ENCODE measurements at regions not wholly inside any gene's neighbourhood (a gene's known extent, or its start where the extent isn't known, plus 50 kb on each side); places are given as distances from the start of the nearest gene placed in this dataset.

- H3K9me3 ChIP-seq (ENCODE audit: control insufficient read depth in 4 of 4, low read length in 3 of 4), result no peaks in the 10 kb centered on the region
- no peak overlapping the region for H3K4me3 ChIP-seq (ENCODE audit: low read depth in 1 of 3, low read length in 3 of 3)
- DNase-seq (ENCODE audit: low spot score), result no peak
- 66% methylated on average over 1 of the region's 1 CpG for WGBS
- TF ChIP-seq, protein P1, sequence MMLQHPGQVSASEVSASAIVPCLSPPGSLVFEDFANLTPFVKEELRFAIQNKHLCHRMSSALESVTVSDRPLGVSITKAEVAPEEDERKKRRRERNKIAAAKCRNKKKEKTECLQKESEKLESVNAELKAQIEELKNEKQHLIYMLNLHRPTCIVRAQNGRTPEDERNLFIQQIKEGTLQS (IDR thresholded peaks at IDR 0.05), result no peak
- TF ChIP-seq NR2F2 (IDR thresholded peaks at IDR 0.05) (no peak), EGR1 (IDR thresholded peaks at IDR 0.05; ENCODE audit: low read depth in 2 of 2) (no peak), JUND (IDR thresholded peaks at IDR 0.05) (no peak), RAD21 (IDR thresholded peaks at IDR 0.05) (no peak), MAX (IDR thresholded peaks at IDR 0.05) (no peak), FOXA1 (IDR thresholded peaks at IDR 0.05) (no peak), ZBTB33 (IDR thresholded peaks at IDR 0.05) (no peak), YY1 (IDR thresholded peaks at IDR 0.05) (no peak)
- H3K27me3 ChIP-seq (ENCODE audit: control insufficient read depth in 4 of 4, insufficient read depth in 4 of 4, low read length in 3 of 4), result peaks cover 0 to 4% (median 0%) of the 10 kb centered on the region in 4 donors
- no peak overlapping the region for H3K27ac ChIP-seq (ENCODE audit: low read depth in 1 of 2, low read length in 2 of 2)
- no peak overlapping the region for H3K9ac ChIP-seq (ENCODE audit: low read depth in 1 of 2, low read length in 2 of 2)
- no peaks in the 10 kb centered on the region for H3K36me3 ChIP-seq (ENCODE audit: control insufficient read depth in 4 of 4, insufficient read depth in 3 of 4, low read depth in 1 of 4, low read length in 3 of 4)
- no peaks in the 10 kb centered on the region for H3K4me1 ChIP-seq (ENCODE audit: control insufficient read depth in 4 of 4, insufficient read depth in 4 of 4, low read length in 3 of 4)
These were observed 281.0 kb downstream of the OXSM start for GRCh38 chr3:26070854-26071253.

DNA sequence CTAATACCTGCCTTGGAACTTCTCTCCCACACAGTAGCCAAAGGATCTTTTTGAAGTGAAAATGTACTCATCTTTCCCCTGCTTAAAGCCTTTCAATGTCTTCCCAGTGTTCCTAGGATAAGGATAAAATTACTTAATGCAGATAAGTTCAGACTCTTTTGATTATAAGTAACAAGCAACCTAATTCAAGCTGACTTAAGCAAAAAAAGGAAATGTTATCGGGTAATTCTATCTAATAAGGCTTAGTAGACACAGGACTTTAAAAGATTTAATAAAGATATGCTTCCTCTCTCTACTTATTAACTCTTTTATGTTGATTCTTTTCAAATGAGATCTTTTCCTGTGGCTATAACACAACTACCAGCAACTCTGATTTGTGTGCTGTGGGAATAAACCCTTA lies 284.2 kb downstream of the OXSM start:
- no peaks in the 10 kb centered on the region for H3K4me1 ChIP-seq (ENCODE audit: control insufficient read depth in 4 of 4, insufficient read depth in 4 of 4, low read length in 3 of 4)
- no peak overlapping the region for H3K4me3 ChIP-seq (ENCODE audit: low read depth in 1 of 3, low read length in 3 of 3)
- no peaks in the 10 kb centered on the region for H3K9me3 ChIP-seq (ENCODE audit: control insufficient read depth in 4 of 4, low read length in 3 of 4)
- no peak overlapping the region for H3K9ac ChIP-seq (ENCODE audit: low read depth in 1 of 2, low read length in 2 of 2)
- DNase-seq (ENCODE audit: low spot score), result no peak
- WGBS, result 70% methylated on average over 1 of the region's 1 CpG
- TF ChIP-seq EGR1 (IDR thresholded peaks at IDR 0.05; ENCODE audit: low read depth in 2 of 2), result no peak
- TF ChIP-seq RAD21 (IDR thresholded peaks at IDR 0.05), result no peak
- no peak for TF ChIP-seq YY1 (IDR thresholded peaks at IDR 0.05)
- TF ChIP-seq HNF4A (conservative IDR thresholded peaks at IDR 0.05), result no peak
- TF ChIP-seq FOXA1 (IDR thresholded peaks at IDR 0.05), result no peak
- TF ChIP-seq, protein P2, sequence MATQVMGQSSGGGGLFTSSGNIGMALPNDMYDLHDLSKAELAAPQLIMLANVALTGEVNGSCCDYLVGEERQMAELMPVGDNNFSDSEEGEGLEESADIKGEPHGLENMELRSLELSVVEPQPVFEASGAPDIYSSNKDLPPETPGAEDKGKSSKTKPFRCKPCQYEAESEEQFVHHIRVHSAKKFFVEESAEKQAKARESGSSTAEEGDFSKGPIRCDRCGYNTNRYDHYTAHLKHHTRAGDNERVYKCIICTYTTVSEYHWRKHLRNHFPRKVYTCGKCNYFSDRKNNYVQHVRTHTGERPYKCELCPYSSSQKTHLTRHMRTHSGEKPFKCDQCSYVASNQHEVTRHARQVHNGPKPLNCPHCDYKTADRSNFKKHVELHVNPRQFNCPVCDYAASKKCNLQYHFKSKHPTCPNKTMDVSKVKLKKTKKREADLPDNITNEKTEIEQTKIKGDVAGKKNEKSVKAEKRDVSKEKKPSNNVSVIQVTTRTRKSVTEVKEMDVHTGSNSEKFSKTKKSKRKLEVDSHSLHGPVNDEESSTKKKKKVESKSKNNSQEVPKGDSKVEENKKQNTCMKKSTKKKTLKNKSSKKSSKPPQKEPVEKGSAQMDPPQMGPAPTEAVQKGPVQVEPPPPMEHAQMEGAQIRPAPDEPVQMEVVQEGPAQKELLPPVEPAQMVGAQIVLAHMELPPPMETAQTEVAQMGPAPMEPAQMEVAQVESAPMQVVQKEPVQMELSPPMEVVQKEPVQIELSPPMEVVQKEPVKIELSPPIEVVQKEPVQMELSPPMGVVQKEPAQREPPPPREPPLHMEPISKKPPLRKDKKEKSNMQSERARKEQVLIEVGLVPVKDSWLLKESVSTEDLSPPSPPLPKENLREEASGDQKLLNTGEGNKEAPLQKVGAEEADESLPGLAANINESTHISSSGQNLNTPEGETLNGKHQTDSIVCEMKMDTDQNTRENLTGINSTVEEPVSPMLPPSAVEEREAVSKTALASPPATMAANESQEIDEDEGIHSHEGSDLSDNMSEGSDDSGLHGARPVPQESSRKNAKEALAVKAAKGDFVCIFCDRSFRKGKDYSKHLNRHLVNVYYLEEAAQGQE (IDR thresholded peaks at IDR 0.05), result no peak
- no peak for TF ChIP-seq JUND (IDR thresholded peaks at IDR 0.05)
- TF ChIP-seq TAF1 (conservative IDR thresholded peaks at IDR 0.05), result no peak
- TF ChIP-seq MAX (IDR thresholded peaks at IDR 0.05), result no peak
- TF ChIP-seq SP1 (IDR thresholded peaks at IDR 0.05), result no peak
- TF ChIP-seq, protein P3, sequence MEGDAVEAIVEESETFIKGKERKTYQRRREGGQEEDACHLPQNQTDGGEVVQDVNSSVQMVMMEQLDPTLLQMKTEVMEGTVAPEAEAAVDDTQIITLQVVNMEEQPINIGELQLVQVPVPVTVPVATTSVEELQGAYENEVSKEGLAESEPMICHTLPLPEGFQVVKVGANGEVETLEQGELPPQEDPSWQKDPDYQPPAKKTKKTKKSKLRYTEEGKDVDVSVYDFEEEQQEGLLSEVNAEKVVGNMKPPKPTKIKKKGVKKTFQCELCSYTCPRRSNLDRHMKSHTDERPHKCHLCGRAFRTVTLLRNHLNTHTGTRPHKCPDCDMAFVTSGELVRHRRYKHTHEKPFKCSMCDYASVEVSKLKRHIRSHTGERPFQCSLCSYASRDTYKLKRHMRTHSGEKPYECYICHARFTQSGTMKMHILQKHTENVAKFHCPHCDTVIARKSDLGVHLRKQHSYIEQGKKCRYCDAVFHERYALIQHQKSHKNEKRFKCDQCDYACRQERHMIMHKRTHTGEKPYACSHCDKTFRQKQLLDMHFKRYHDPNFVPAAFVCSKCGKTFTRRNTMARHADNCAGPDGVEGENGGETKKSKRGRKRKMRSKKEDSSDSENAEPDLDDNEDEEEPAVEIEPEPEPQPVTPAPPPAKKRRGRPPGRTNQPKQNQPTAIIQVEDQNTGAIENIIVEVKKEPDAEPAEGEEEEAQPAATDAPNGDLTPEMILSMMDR (IDR thresholded peaks at IDR 0.05; ENCODE audit: low read depth, low read length, missing input control), result no peak
- no peak for TF ChIP-seq ZBTB33 (IDR thresholded peaks at IDR 0.05)
- TF ChIP-seq HNF4G (IDR thresholded peaks at IDR 0.05), result no peak
- peaks cover 0 to 4% (median 2%) of the 10 kb centered on the region in 4 donors for H3K27me3 ChIP-seq (ENCODE audit: control insufficient read depth in 4 of 4, insufficient read depth in 4 of 4, low read length in 3 of 4)
- no peaks in the 10 kb centered on the region for H3K36me3 ChIP-seq (ENCODE audit: control insufficient read depth in 4 of 4, insufficient read depth in 3 of 4, low read depth in 1 of 4, low read length in 3 of 4)
- no peak overlapping the region for H3K27ac ChIP-seq (ENCODE audit: low read depth in 1 of 2, low read length in 2 of 2)

Measured in liver (tissue), 8 donors.